H9 (cell line): ENCODE measurements at regions not wholly inside any gene's neighbourhood (a gene's known extent, or its start where the extent isn't known, plus 50 kb on each side); places are given as distances from the start of the nearest gene placed in this dataset.

Source experiments
- DNase-seq: peaks from one replicate; pipeline ENCODE4 v3.0.0-alpha.2; 2017
- H2AFZ ChIP-seq: one replicate; pipeline ENCODE4 v1.6.1; 2013; ENCODE audit warnings: mild to moderate bottlenecking, low read length, control low read depth, moderate library complexity
- H2AK5ac ChIP-seq: 2 replicates; pipeline ENCODE4 v1.6.1; 2013; ENCODE audit warnings: low read length, control low read depth, mixed read lengths; ENCODE audit not compliant: insufficient read length
- H2BK120ac ChIP-seq: one replicate; pipeline ENCODE4 v1.6.1; 2013; ENCODE audit warnings: low read depth, mild to moderate bottlenecking, low read length, control low read depth, inconsistent platforms; ENCODE audit not compliant: poor library complexity, severe bottlenecking
- H2BK12ac ChIP-seq: 2 replicates; pipeline ENCODE4 v1.6.1; 2013; ENCODE audit warnings: low read length, control low read depth, mixed read lengths, low read depth; ENCODE audit not compliant: insufficient read length
- H2BK15ac ChIP-seq: 2 replicates; pipeline ENCODE4 v1.6.1; 2013; ENCODE audit warnings: low read depth, low read length, control low read depth
- H2BK20ac ChIP-seq: one replicate; pipeline ENCODE4 v1.6.1; 2013; ENCODE audit warnings: low read depth, mild to moderate bottlenecking, low read length, control low read depth, inconsistent platforms; ENCODE audit not compliant: poor library complexity, severe bottlenecking
- H2BK5ac ChIP-seq: 2 replicates; pipeline ENCODE4 v1.6.1; 2013; ENCODE audit warnings: low read length, control low read depth, mixed read lengths; ENCODE audit not compliant: insufficient read length
- H3K14ac ChIP-seq: 2 replicates; pipeline ENCODE4 v1.6.1; 2013; ENCODE audit warnings: low read length, control low read depth; ENCODE audit not compliant: insufficient read depth
- H3K18ac ChIP-seq: 2 replicates; pipeline ENCODE4 v1.6.1; 2013; ENCODE audit warnings: low read depth, mild to moderate bottlenecking, mixed read lengths, low read length, control low read depth; ENCODE audit not compliant: insufficient read length
- H3K23ac ChIP-seq: 2 replicates; pipeline ENCODE4 v1.6.1; 2013; ENCODE audit warnings: low read length, control low read depth, mixed read lengths, low read depth; ENCODE audit not compliant: insufficient read length
- H3K23me2 ChIP-seq: 2 replicates; pipeline ENCODE4 v1.6.1; 2013; ENCODE audit warnings: low read depth, mild to moderate bottlenecking, mixed read lengths, low read length, control low read depth; ENCODE audit not compliant: insufficient read length, poor library complexity, severe bottlenecking
- H3K27ac ChIP-seq: 2 replicates; pipeline ENCODE4 v1.5.1; 2013; ENCODE audit warnings: low read length, control low read depth, mixed read lengths, low read depth; ENCODE audit not compliant: insufficient read length
- H3K27me3 ChIP-seq: 2 replicates; pipeline ENCODE4 v1.6.1; 2013; ENCODE audit warnings: low read length, control low read depth, inconsistent platforms; ENCODE audit not compliant: insufficient read depth
- H3K4ac ChIP-seq: 2 replicates; pipeline ENCODE4 v1.6.1; 2013; ENCODE audit warnings: low read depth, mild to moderate bottlenecking, control low read depth, inconsistent platforms, low read length, moderate library complexity
- H3K4me1 ChIP-seq: 2 replicates; pipeline ENCODE4 v1.6.1; 2013; ENCODE audit warnings: low read length, control low read depth, inconsistent platforms; ENCODE audit not compliant: insufficient read depth
- H3K4me2 ChIP-seq: 2 replicates; pipeline ENCODE4 v1.6.1; 2013; ENCODE audit warnings: low read length, control low read depth, mixed read lengths; ENCODE audit not compliant: insufficient read length, insufficient read depth
- H3K56ac ChIP-seq: 2 replicates; pipeline ENCODE4 v1.6.1; 2013; ENCODE audit warnings: low read depth, mild to moderate bottlenecking, mixed read lengths, low read length, control low read depth; ENCODE audit not compliant: insufficient read length
- H3K79me1 ChIP-seq: 2 replicates; pipeline ENCODE4 v1.6.1; 2013; ENCODE audit warnings: low read depth, mild to moderate bottlenecking, moderate library complexity, low read length, control low read depth, inconsistent platforms; ENCODE audit not compliant: insufficient read depth, poor library complexity, severe bottlenecking
- H3K79me2 ChIP-seq: 2 replicates; pipeline ENCODE4 v1.6.1; 2013; ENCODE audit warnings: low read length, control low read depth, inconsistent platforms; ENCODE audit not compliant: insufficient read depth
- H3K9ac ChIP-seq: 2 replicates; pipeline ENCODE4 v1.6.1; 2013; ENCODE audit warnings: low read length, control low read depth, mixed read lengths; ENCODE audit not compliant: insufficient read length; ENCODE audit errors: extremely low read depth
- H3K9me3 ChIP-seq: one replicate; pipeline ENCODE4 v1.6.1; 2013; ENCODE audit warnings: low read depth, low read length, inconsistent platforms; ENCODE audit not compliant: control insufficient read depth
- H3T11ph ChIP-seq: one replicate; pipeline ENCODE4 v1.6.1; 2013; ENCODE audit warnings: mild to moderate bottlenecking, low read length, control low read depth, inconsistent platforms
- H4K20me1 ChIP-seq: one replicate; pipeline ENCODE4 v1.6.1; 2013; ENCODE audit not compliant: control insufficient read depth, insufficient read length, insufficient read depth
- H4K5ac ChIP-seq: 2 replicates; pipeline ENCODE4 v1.6.1; 2013; ENCODE audit warnings: low read depth, mild to moderate bottlenecking, mixed read lengths, low read length, control low read depth; ENCODE audit not compliant: insufficient read length
- H4K8ac ChIP-seq: replicated peaks from 2 replicates; pipeline ENCODE4 v1.6.1; 2013; ENCODE audit warnings: low read length, control low read depth, mixed read lengths, low read depth; ENCODE audit not compliant: insufficient read length
- H4K91ac ChIP-seq: 2 replicates; pipeline ENCODE4 v1.6.1; 2013; ENCODE audit warnings: low read depth, mild to moderate bottlenecking, moderate library complexity, mixed read lengths, low read length, control low read depth; ENCODE audit not compliant: insufficient read length
- H3K27ac Mint-ChIP-seq, 3 experiments: 2 replicates in 2 of 3; 3 replicates in 1 of 3; pipeline ENCODE4 v1.8.0; 2020 to 2021; ENCODE audit warnings: mixed read lengths in 3 of 3, mild to moderate bottlenecking in 1 of 3, moderate library complexity in 1 of 3
- H3K27me3 Mint-ChIP-seq: 2 replicates; pipeline ENCODE4 v1.8.0; 2021; ENCODE audit warnings: low read depth, mild to moderate bottlenecking, moderate library complexity, mixed read lengths
- H3K36me3 Mint-ChIP-seq, 3 experiments: 2 replicates in 2 of 3; 3 replicates in 1 of 3; pipeline ENCODE4 v1.8.0; 2020 to 2021; ENCODE audit warnings: low read depth in 3 of 3, mixed read lengths in 3 of 3; ENCODE audit not compliant: insufficient read depth in 1 of 3
- H3K4me1 Mint-ChIP-seq, 2 experiments: 2 replicates each; pipeline ENCODE4 v1.8.0; 2020; ENCODE audit warnings: mixed read lengths in 2 of 2
- H3K4me3 Mint-ChIP-seq, 2 experiments: 2 replicates in 1 of 2; 3 replicates in 1 of 2; pipeline ENCODE4 v1.8.0; 2020 to 2021; ENCODE audit warnings: mild to moderate bottlenecking in 2 of 2, mixed read lengths in 2 of 2, moderate library complexity in 1 of 2
- H3K9me3 Mint-ChIP-seq, 2 experiments: 2 replicates in 1 of 2; 3 replicates in 1 of 2; pipeline ENCODE4 v1.8.0; 2020; ENCODE audit warnings: mild to moderate bottlenecking in 2 of 2, mixed read lengths in 2 of 2, moderate library complexity in 1 of 2
- WGBS: extraction: QIAGEN DNeasy Blood & Tissue Kit; methylation state at CpG from one replicate; pipeline ENCODE4 v1.1.7; 2013; ENCODE audit warnings: missing lambda C conversion rate, low lambda C conversion rate, mixed read lengths; ENCODE audit not compliant: insufficient read length; ENCODE audit errors: extremely low coverage; 5-methylcytosine and 5-hydroxymethylcytosine counted together
- TF ChIP-seq, protein P1 (sequence below): fragments of 200-600 bp; sonication (generic); conservative IDR thresholded peaks from 3 replicates; pipeline ENCODE4 v1.8.0; 2021; ENCODE audit warnings: antibody characterized with exemption, mild to moderate bottlenecking

GRCh38 chr1:10948463-10948775 is 64.0 kb upstream of the TARDBP start:
- Histone ChIP-seq H3K79me1 (no peaks in the 10 kb centered on the region), H3K23me2 (no peaks in the 10 kb centered on the region), H3K4ac (no peak overlapping the region), H3T11ph (no peak overlapping the region), H3K4me1 (no peaks in the 10 kb centered on the region), H3K18ac (no peak overlapping the region), H4K5ac (no peak overlapping the region), H2BK12ac (no peak overlapping the region), H2BK120ac (no peak overlapping the region), H3K56ac (no peak overlapping the region), H2BK15ac (no peak overlapping the region), H2AK5ac (no peak overlapping the region), H3K79me2 (no peaks in the 10 kb centered on the region), H2BK20ac (no peak overlapping the region), H3K4me2 (no peak overlapping the region), H3K14ac (no peak overlapping the region; the same call in 1 of the 2 replicates), H3K23ac (no peak overlapping the region), H3K27ac (no peak overlapping the region), H2AFZ (no peak overlapping the region), H4K91ac (no peak overlapping the region), H3K9ac (no peak overlapping the region), H3K9me3 (no peaks in the 10 kb centered on the region), H4K8ac (no peak overlapping the region), H2BK5ac (no peak overlapping the region), H3K27me3 (no peaks in the 10 kb centered on the region), H4K20me1 (no peaks in the 10 kb centered on the region)
- peaks cover under 1 to 11% of the 10 kb centered on the region in 2 experiments; a peak in 3 of 4 replicates for H3K4me1 Mint-ChIP-seq
- H3K36me3 Mint-ChIP-seq = no peaks in the 10 kb centered on the region; a peak in 1 of 7 replicates
- H3K27ac Mint-ChIP-seq = no peak overlapping the region
- WGBS = no CpG with 5 or more reads among the region's 12 CpGs
- TF ChIP-seq, protein P1, sequence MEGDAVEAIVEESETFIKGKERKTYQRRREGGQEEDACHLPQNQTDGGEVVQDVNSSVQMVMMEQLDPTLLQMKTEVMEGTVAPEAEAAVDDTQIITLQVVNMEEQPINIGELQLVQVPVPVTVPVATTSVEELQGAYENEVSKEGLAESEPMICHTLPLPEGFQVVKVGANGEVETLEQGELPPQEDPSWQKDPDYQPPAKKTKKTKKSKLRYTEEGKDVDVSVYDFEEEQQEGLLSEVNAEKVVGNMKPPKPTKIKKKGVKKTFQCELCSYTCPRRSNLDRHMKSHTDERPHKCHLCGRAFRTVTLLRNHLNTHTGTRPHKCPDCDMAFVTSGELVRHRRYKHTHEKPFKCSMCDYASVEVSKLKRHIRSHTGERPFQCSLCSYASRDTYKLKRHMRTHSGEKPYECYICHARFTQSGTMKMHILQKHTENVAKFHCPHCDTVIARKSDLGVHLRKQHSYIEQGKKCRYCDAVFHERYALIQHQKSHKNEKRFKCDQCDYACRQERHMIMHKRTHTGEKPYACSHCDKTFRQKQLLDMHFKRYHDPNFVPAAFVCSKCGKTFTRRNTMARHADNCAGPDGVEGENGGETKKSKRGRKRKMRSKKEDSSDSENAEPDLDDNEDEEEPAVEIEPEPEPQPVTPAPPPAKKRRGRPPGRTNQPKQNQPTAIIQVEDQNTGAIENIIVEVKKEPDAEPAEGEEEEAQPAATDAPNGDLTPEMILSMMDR = no peak
- DNase-seq = no peak
- no peaks in the 10 kb centered on the region for H3K9me3 Mint-ChIP-seq
- peaks cover 12% of the 10 kb centered on the region for H3K27me3 Mint-ChIP-seq
- H3K4me3 Mint-ChIP-seq = no peak overlapping the region
